Endothelial cell of umbilical vein (primary cell): ENCODE measurements at regions not wholly inside any gene's neighbourhood (a gene's known extent, or its start where the extent isn't known, plus 50 kb on each side); places are given as distances from the start of the nearest gene placed in this dataset.

Experiments
- BruUV-seq: library from RNA; stranded (reverse); fragments of 400-500 nt; replicated peaks from 2 replicates; lab custom pipeline; 2021; lab: Mats Ljungman, UMichigan
- CTCF ChIA-PET: fragments of 300-600, 350-600 bp; sonication (Branson Sonifier 250); formaldehyde crosslinking; loops from one replicate; lab custom pipeline; 2021; ENCODE audit warnings: antibody characterized with exemption, inconsistent platforms; lab: Charles Lee
- POLR2A ChIA-PET: fragments of 300-600, 350-600 bp; sonication (Branson Sonifier 250); formaldehyde crosslinking; loops from one replicate; lab custom pipeline; 2021; ENCODE audit warnings: antibody characterized with exemption, inconsistent platforms; lab: Charles Lee
- DNase-seq: peaks from one replicate; pipeline ENCODE4 v3.0.0-alpha.2; 2011; ENCODE audit warnings: low read depth, low spot score
- FAIRE-seq: peaks from 2 replicates; lab custom pipeline; 2011; peaks lifted over from hg19 to GRCh38; lab: Jason Lieb, UNC
- H2AFZ ChIP-seq: 2 replicates; pipeline ENCODE4 v1.6.0; 2012; ENCODE audit warnings: low read depth, low read length, control low read depth, inconsistent platforms
- H3K27ac ChIP-seq: 2 replicates; pipeline ENCODE4 v1.5.1; 2011; ENCODE audit warnings: low read depth, mild to moderate bottlenecking, control low read depth, low read length, moderate library complexity; ENCODE audit not compliant: insufficient read depth
- H3K27me3 ChIP-seq, 2 experiments: 2 replicates each; pipeline versions ENCODE4 v1.6.0 to v1.6.1; 2011; ENCODE audit warnings: low read length in 2 of 2, mixed read lengths in 1 of 2; ENCODE audit not compliant: control insufficient read depth in 2 of 2, insufficient read depth in 2 of 2
- H3K36me3 ChIP-seq, 2 experiments: 2 replicates in 1 of 2; 3 replicates in 1 of 2; pipeline ENCODE4 v1.5.1; 2011; ENCODE audit warnings: low read length in 2 of 2, mild to moderate bottlenecking in 1 of 2, moderate library complexity in 1 of 2; ENCODE audit not compliant: control insufficient read depth in 2 of 2, insufficient read depth in 2 of 2; ENCODE audit errors: extremely low read depth in 1 of 2
- H3K4me1 ChIP-seq: 3 replicates; pipeline ENCODE4 v1.5.1; 2011; ENCODE audit warnings: mild to moderate bottlenecking, low read length; ENCODE audit not compliant: control insufficient read depth, insufficient read depth; ENCODE audit errors: extremely low read depth
- H3K4me2 ChIP-seq: 2 replicates; pipeline ENCODE4 v1.6.1; 2011; ENCODE audit warnings: low read length, control low read depth, mixed read lengths; ENCODE audit not compliant: insufficient read depth
- H3K4me3 ChIP-seq, 3 experiments: fragments of 200-600 bp in 1 of 3; sonication (generic), shearing (Covaris generic) in 1 of 3; replicated peaks in 1 of 3; 2 replicates each; pipeline ENCODE4 v1.5.1; 2011 to 2016; ENCODE audit warnings: control low read depth in 3 of 3, low read length in 3 of 3, mild to moderate bottlenecking in 2 of 3, inconsistent platforms in 1 of 3, low read depth in 1 of 3, moderate library complexity in 1 of 3; ENCODE audit not compliant: insufficient read depth in 1 of 3
- H3K79me2 ChIP-seq: 2 replicates; pipeline ENCODE4 v1.6.0; 2012; ENCODE audit warnings: low read length, inconsistent platforms; ENCODE audit not compliant: control insufficient read depth, insufficient read depth
- H3K9ac ChIP-seq: replicated peaks from 2 replicates; pipeline ENCODE3; 2011; ENCODE audit warnings: low read length, control low read depth; ENCODE audit not compliant: insufficient read depth; ENCODE audit errors: extremely low read depth
- H3K9me1 ChIP-seq: replicated peaks from 3 replicates; pipeline ENCODE4 v1.6.0; 2011; ENCODE audit warnings: mild to moderate bottlenecking, low read length; ENCODE audit not compliant: control insufficient read depth, insufficient read depth; ENCODE audit errors: extremely low read depth
- H3K9me3 ChIP-seq: replicated peaks from 2 replicates; pipeline ENCODE4 v1.5.1; 2012; ENCODE audit warnings: low read length, inconsistent platforms; ENCODE audit not compliant: control insufficient read depth, insufficient read depth
- H4K20me1 ChIP-seq: replicated peaks from 2 replicates; pipeline ENCODE3; 2011; ENCODE audit warnings: mild to moderate bottlenecking, low read length; ENCODE audit not compliant: control insufficient read depth, insufficient read depth; ENCODE audit errors: extremely low read depth
- CTCF ChIP-seq, 2 donors: IDR thresholded peaks; 1 replicate in 1 of 2; 2 replicates in 1 of 2; pipeline ENCODE4 v1.5.1; 2011; ENCODE audit warnings: low read length in 2 of 2, mild to moderate bottlenecking in 2 of 2, moderate library complexity in 2 of 2, control low read depth in 1 of 2, inconsistent platforms in 1 of 2, low read depth in 1 of 2; ENCODE audit not compliant: insufficient read depth in 1 of 2; ENCODE audit errors: extremely low read depth in 1 of 2
- EZH2 ChIP-seq: IDR thresholded peaks from 2 replicates; pipeline ENCODE4 v1.6.1; 2012; ENCODE audit warnings: borderline replicate concordance, low read depth, mild to moderate bottlenecking, moderate library complexity, low read length, inconsistent platforms; ENCODE audit not compliant: severe bottlenecking
- FOS ChIP-seq: IDR thresholded peaks from 2 replicates; pipeline ENCODE4 v1.6.1; 2011; ENCODE audit warnings: mild to moderate bottlenecking, low read length, moderate library complexity, borderline replicate concordance; ENCODE audit not compliant: insufficient read depth
- GATA2 ChIP-seq: IDR thresholded peaks from 2 replicates; pipeline ENCODE4 v1.7.0; 2011; ENCODE audit warnings: low read depth, mild to moderate bottlenecking, moderate library complexity, mixed read lengths, low read length; ENCODE audit not compliant: insufficient read length, insufficient read depth
- JUN ChIP-seq: IDR thresholded peaks from 2 replicates; pipeline ENCODE4 v1.6.1; 2011; ENCODE audit warnings: borderline replicate concordance, low read depth; ENCODE audit not compliant: insufficient read length, insufficient read depth
- MAX ChIP-seq: IDR thresholded peaks from 2 replicates; pipeline ENCODE4 v1.6.1; 2011; ENCODE audit not compliant: insufficient read depth, insufficient read length
- MYC ChIP-seq: IDR thresholded peaks from one replicate; pipeline ENCODE4 v1.6.1; 2011; ENCODE audit warnings: mild to moderate bottlenecking, low read depth, low read length
- POLR2A ChIP-seq: IDR thresholded peaks from 2 replicates; pipeline ENCODE4 v1.6.1; 2012; ENCODE audit warnings: low read depth, mild to moderate bottlenecking, control low read depth, low read length
- POLR2AphosphoS5 ChIP-seq: IDR thresholded peaks from 2 replicates; pipeline ENCODE4 v1.6.1; 2012; ENCODE audit warnings: low read depth, mild to moderate bottlenecking, control low read depth, low read length, moderate library complexity; ENCODE audit not compliant: insufficient read depth
- dilution Hi-C: fragments of 300-500 bp; cut with MboI; formaldehyde crosslinking; loops from one replicate; pipeline ENCODE4 v1.15.0; 2019; ENCODE audit warnings: low sequenced_read_pairs; ENCODE audit not compliant: extremely low pct_ligation_motif_present
- intact Hi-C: fragments of 100-400 bp; cut with micrococcal nuclease; formaldehyde crosslinking; loops from one replicate; pipeline ENCODE4 v1.10.0; 2022

GRCh38 chr6:15904651-15905376, 224.1 kb upstream of the MYLIP start:
- no TSS peak for BruUV-seq
- no peaks in the 10 kb centered on the region for H3K9me3 ChIP-seq
- H3K27ac ChIP-seq: no peak overlapping the region
- H4K20me1 ChIP-seq: no peaks in the 10 kb centered on the region
- H2AFZ ChIP-seq: no peak overlapping the region
- no peaks in the 10 kb centered on the region for H3K9me1 ChIP-seq
- no peaks in the 10 kb centered on the region for H3K79me2 ChIP-seq
- no peak overlapping the region for H3K9ac ChIP-seq
- no peaks in the 10 kb centered on the region for H3K36me3 ChIP-seq
- ChIA-PET CTCF (interaction anchor here (1.3 kb wide), 1 partner anchor 10 kb away, joined by 3 read pairs; no protein-coding TSS in a partner anchor), POLR2A (no interaction called here)
- TF ChIP-seq CTCF (IDR thresholded peaks at IDR 0.05; ENCODE audit: extremely low read depth in 1 of 2, insufficient read depth in 1 of 2, low read depth in 1 of 2, low read length in 2 of 2) (no peak), POLR2A (no peak), JUN (no peak), MYC (no peak), FOS (no peak), MAX (no peak), POLR2AphosphoS5 (no peak), EZH2 (no peak), GATA2 (no peak)
- H3K4me2 ChIP-seq: no peak overlapping the region
- peak; percentile 4 for FAIRE-seq
- no peaks in the 10 kb centered on the region for H3K27me3 ChIP-seq
- no peak for DNase-seq
- dilution Hi-C loops (no loop called here), intact Hi-C loops (no loop called here)
- H3K4me3 ChIP-seq: no peak overlapping the region
- H3K4me1 ChIP-seq: peaks cover 9% of the 10 kb centered on the region
